AG09309 (cell line): ENCODE measurements at regions not wholly inside any gene's neighbourhood (a gene's known extent, or its start where the extent isn't known, plus 50 kb on each side); places are given as distances from the start of the nearest gene placed in this dataset.

Source experiments
- DNase-seq: peaks from one replicate; pipeline ENCODE4 v3.0.0-alpha.2; 2010; ENCODE audit warnings: low read depth
- H3K4me3 ChIP-seq: 2 replicates; pipeline ENCODE4 v1.5.1; 2011; ENCODE audit warnings: mild to moderate bottlenecking, low read depth, low read length, moderate library complexity; ENCODE audit not compliant: control insufficient read depth
- TF ChIP-seq, protein P1 (sequence below): IDR thresholded peaks from 2 replicates; pipeline ENCODE4 v1.5.1; 2011; ENCODE audit warnings: mild to moderate bottlenecking, low read depth, low read length, inconsistent platforms; ENCODE audit not compliant: insufficient read depth, control insufficient read depth; ENCODE audit errors: missing control alignments

DNA sequence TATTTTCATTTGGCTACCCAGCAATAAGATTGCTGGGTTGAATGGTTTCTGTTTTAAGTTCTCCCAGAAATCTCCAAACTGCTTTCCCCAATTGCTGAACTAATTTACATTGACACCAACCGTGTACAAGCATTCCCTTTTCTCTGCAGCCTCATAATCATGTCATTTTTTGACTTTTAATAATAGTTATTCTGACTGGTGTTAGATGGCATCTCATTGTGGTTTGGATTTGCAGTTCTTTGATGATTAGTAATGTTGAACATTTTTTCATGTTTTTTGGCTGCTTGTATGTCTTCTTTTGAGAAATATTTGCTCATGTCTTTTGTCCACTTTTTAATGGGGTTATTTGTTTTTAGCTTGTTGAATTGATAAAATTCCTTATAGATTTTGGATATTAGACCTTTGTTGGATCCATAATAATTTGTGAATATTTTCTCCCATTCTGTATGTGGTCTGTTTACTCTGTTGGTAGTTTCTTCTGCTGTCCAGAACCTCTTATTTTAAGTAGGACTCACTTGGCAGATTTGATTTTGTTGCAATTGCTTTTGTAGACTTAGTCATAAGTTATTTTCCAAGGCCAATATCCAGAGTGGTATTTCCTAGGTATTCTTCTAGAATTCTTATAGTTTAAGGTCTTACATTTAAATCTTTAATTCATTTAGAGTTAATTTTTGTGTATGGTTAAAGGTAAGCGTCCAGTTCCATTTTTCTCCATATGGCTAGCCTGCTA lies 793.7 kb downstream of the BRINP1 start:
- TF ChIP-seq, protein P1, sequence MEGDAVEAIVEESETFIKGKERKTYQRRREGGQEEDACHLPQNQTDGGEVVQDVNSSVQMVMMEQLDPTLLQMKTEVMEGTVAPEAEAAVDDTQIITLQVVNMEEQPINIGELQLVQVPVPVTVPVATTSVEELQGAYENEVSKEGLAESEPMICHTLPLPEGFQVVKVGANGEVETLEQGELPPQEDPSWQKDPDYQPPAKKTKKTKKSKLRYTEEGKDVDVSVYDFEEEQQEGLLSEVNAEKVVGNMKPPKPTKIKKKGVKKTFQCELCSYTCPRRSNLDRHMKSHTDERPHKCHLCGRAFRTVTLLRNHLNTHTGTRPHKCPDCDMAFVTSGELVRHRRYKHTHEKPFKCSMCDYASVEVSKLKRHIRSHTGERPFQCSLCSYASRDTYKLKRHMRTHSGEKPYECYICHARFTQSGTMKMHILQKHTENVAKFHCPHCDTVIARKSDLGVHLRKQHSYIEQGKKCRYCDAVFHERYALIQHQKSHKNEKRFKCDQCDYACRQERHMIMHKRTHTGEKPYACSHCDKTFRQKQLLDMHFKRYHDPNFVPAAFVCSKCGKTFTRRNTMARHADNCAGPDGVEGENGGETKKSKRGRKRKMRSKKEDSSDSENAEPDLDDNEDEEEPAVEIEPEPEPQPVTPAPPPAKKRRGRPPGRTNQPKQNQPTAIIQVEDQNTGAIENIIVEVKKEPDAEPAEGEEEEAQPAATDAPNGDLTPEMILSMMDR, result no peak
- no peak overlapping the region for H3K4me3 ChIP-seq
- DNase-seq, result no peak

DNA sequence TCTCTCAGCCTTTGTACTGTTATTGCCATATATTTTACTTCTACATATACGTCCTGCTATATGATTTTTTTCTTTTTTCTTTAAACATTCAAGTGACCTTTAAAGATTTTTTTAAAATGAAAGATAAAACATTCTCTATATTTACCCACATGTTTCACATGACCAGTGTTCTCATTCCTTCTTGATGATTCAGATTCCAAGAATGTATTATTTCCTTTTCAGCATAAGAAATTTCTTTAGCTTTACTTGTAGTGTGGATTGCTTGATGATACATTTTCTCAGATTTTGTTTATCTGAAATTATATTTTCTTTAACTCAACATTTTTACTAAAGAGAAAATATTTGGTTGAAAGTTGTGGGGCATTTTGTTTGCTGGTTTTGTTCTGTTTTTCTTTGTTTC lies 792.1 kb downstream of the BRINP1 start:
- DNase-seq, result no peak
- TF ChIP-seq, protein P1, result no peak
- no peak overlapping the region for H3K4me3 ChIP-seq

DNA sequence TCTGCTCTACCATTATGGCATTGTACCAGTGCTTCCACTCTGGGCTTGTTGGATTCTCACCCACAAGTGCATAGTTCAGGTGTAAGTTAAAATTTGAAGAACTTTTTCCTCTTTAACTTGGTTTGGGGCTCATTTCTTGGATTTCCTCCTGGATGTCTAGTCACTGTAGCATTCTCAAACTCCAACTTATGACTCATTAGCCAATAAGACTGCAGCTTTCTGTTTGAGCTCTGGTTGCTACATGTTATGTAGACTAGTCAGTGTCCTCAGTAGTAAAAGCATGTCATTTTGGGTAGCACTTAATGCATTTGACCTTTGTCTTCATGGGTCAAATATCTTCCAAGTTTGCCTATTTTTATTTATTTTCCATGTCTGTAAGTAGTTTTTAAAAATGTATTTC lies 790.8 kb downstream of the BRINP1 start:
- no peak overlapping the region for H3K4me3 ChIP-seq
- DNase-seq, result no peak
- TF ChIP-seq, protein P1, result no peak

DNA sequence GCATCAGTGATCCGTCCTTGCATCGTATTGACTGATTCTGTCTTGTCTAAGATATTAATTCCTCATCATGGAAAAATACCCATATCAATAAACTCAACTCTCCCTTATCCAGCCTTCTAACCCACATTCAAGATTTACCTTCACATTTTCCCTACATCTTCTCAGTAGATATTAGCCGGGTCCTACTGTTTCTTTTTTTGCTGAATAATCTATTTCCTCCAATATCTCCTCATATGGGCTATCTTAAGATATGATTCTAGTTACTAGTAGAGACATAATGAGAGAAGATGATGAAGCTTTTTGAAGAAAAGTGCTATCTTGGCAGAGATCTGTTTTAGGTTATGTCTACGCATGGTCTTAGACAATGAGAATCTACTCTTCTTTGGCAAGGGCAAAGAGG lies 785.8 kb downstream of the BRINP1 start:
- no peak for DNase-seq
- H3K4me3 ChIP-seq, result no peak overlapping the region
- TF ChIP-seq, protein P1, result no peak

DNA sequence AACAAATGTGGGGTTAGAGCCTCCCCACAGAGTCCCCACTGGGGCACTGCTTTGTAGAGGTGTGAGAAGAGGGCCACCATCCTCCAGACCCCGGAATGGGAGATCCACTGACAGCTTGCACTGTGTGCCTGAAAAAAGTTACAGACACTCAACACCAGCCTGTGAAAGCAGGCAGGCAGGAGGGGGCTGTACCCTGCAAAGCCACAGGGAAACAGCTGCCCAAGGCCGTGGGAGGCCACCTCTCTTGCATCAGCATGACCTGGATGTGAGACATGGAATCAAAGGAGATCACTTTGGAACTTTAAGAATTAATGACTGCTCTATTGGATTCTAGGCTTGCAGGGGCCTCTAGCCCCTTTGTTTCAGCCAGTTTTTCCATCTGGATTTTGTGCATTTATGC lies 782.3 kb downstream of the BRINP1 start:
- no peak for DNase-seq
- TF ChIP-seq, protein P1, result no peak
- H3K4me3 ChIP-seq, result no peak overlapping the region

DNA sequence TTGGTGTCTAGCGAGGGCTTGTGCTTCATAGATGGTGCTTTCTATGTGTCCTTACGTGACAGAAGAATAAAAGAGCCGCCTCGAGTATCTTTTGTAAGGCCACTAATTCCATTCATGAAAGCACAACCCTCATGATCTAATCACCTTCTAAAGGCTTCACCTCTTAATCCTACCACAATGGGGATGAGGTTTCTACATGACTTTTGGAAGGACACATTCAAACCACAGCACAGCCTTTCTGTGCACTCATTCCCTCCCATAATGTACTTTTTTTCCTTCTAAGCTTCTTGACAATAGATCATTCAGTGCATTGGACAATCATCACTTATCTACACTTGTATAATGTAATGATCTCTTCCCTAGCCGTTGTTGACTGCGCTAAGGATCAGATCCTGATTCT lies 774.8 kb downstream of the BRINP1 start:
- TF ChIP-seq, protein P1, result no peak
- no peak for DNase-seq
- H3K4me3 ChIP-seq, result no peak overlapping the region
